ENCODE measurements at regions not wholly inside any gene's neighbourhood (a gene's known extent, or its start where the extent isn't known, plus 50 kb on each side); places are given as distances from the start of the nearest gene placed in this dataset.

DNA sequence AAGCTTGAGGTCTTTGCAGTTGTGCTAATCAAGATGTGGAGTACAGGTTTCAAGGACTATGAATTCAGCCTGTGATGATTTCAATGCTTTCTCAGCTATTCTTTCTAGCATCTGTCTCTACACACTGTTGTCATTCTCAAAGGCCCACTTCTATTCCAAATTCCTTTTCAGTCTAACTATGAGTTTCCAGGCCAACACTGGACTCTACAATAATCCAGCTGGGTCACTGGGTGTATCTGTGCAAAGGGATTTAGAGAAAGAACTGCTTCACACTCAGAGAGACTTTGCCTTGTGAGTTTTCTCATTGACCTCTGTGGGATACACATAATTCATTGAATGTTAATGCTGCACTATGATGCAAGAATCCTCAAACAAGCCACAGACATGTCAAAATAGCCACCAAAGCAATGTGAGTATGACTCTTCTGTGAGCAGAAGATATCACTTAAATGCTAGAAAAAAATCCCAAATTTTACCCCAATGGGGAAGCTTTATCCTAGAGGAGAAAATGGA is 171.8 kb upstream of the CLNK start:
- TF ChIP-seq SUZ12 (IDR thresholded peaks at IDR 0.05; ENCODE audit: extremely low read depth, insufficient read depth, insufficient read length), result no peak
- TF ChIP-seq YY1 (IDR thresholded peaks at IDR 0.05; ENCODE audit: insufficient read depth, insufficient read length), result no peak

All from NT2/D1 (cell line).